H9 (cell line): ENCODE measurements at regions not wholly inside any gene's neighbourhood (a gene's known extent, or its start where the extent isn't known, plus 50 kb on each side); places are given as distances from the start of the nearest gene placed in this dataset.

ENCODE experiments used
- DNase-seq: peaks from one replicate; pipeline ENCODE4 v3.0.0-alpha.2; 2017
- H2AFZ ChIP-seq: one replicate; pipeline ENCODE4 v1.6.1; 2013; ENCODE audit warnings: mild to moderate bottlenecking, low read length, control low read depth, moderate library complexity
- H2AK5ac ChIP-seq: 2 replicates; pipeline ENCODE4 v1.6.1; 2013; ENCODE audit warnings: low read length, control low read depth, mixed read lengths; ENCODE audit not compliant: insufficient read length
- H2BK120ac ChIP-seq: one replicate; pipeline ENCODE4 v1.6.1; 2013; ENCODE audit warnings: low read depth, mild to moderate bottlenecking, low read length, control low read depth, inconsistent platforms; ENCODE audit not compliant: poor library complexity, severe bottlenecking
- H2BK12ac ChIP-seq: 2 replicates; pipeline ENCODE4 v1.6.1; 2013; ENCODE audit warnings: low read length, control low read depth, mixed read lengths, low read depth; ENCODE audit not compliant: insufficient read length
- H2BK15ac ChIP-seq: 2 replicates; pipeline ENCODE4 v1.6.1; 2013; ENCODE audit warnings: low read depth, low read length, control low read depth
- H2BK20ac ChIP-seq: one replicate; pipeline ENCODE4 v1.6.1; 2013; ENCODE audit warnings: low read depth, mild to moderate bottlenecking, low read length, control low read depth, inconsistent platforms; ENCODE audit not compliant: poor library complexity, severe bottlenecking
- H2BK5ac ChIP-seq: 2 replicates; pipeline ENCODE4 v1.6.1; 2013; ENCODE audit warnings: low read length, control low read depth, mixed read lengths; ENCODE audit not compliant: insufficient read length
- H3K14ac ChIP-seq: 2 replicates; pipeline ENCODE4 v1.6.1; 2013; ENCODE audit warnings: low read length, control low read depth; ENCODE audit not compliant: insufficient read depth
- H3K18ac ChIP-seq: 2 replicates; pipeline ENCODE4 v1.6.1; 2013; ENCODE audit warnings: low read depth, mild to moderate bottlenecking, mixed read lengths, low read length, control low read depth; ENCODE audit not compliant: insufficient read length
- H3K23ac ChIP-seq: 2 replicates; pipeline ENCODE4 v1.6.1; 2013; ENCODE audit warnings: low read length, control low read depth, mixed read lengths, low read depth; ENCODE audit not compliant: insufficient read length
- H3K23me2 ChIP-seq: 2 replicates; pipeline ENCODE4 v1.6.1; 2013; ENCODE audit warnings: low read depth, mild to moderate bottlenecking, mixed read lengths, low read length, control low read depth; ENCODE audit not compliant: insufficient read length, poor library complexity, severe bottlenecking
- H3K27ac ChIP-seq: 2 replicates; pipeline ENCODE4 v1.5.1; 2013; ENCODE audit warnings: low read length, control low read depth, mixed read lengths, low read depth; ENCODE audit not compliant: insufficient read length
- H3K27me3 ChIP-seq: 2 replicates; pipeline ENCODE4 v1.6.1; 2013; ENCODE audit warnings: low read length, control low read depth, inconsistent platforms; ENCODE audit not compliant: insufficient read depth
- H3K4ac ChIP-seq: 2 replicates; pipeline ENCODE4 v1.6.1; 2013; ENCODE audit warnings: low read depth, mild to moderate bottlenecking, control low read depth, inconsistent platforms, low read length, moderate library complexity
- H3K4me1 ChIP-seq: 2 replicates; pipeline ENCODE4 v1.6.1; 2013; ENCODE audit warnings: low read length, control low read depth, inconsistent platforms; ENCODE audit not compliant: insufficient read depth
- H3K4me2 ChIP-seq: 2 replicates; pipeline ENCODE4 v1.6.1; 2013; ENCODE audit warnings: low read length, control low read depth, mixed read lengths; ENCODE audit not compliant: insufficient read length, insufficient read depth
- H3K56ac ChIP-seq: 2 replicates; pipeline ENCODE4 v1.6.1; 2013; ENCODE audit warnings: low read depth, mild to moderate bottlenecking, mixed read lengths, low read length, control low read depth; ENCODE audit not compliant: insufficient read length
- H3K79me1 ChIP-seq: 2 replicates; pipeline ENCODE4 v1.6.1; 2013; ENCODE audit warnings: low read depth, mild to moderate bottlenecking, moderate library complexity, low read length, control low read depth, inconsistent platforms; ENCODE audit not compliant: insufficient read depth, poor library complexity, severe bottlenecking
- H3K79me2 ChIP-seq: 2 replicates; pipeline ENCODE4 v1.6.1; 2013; ENCODE audit warnings: low read length, control low read depth, inconsistent platforms; ENCODE audit not compliant: insufficient read depth
- H3K9ac ChIP-seq: 2 replicates; pipeline ENCODE4 v1.6.1; 2013; ENCODE audit warnings: low read length, control low read depth, mixed read lengths; ENCODE audit not compliant: insufficient read length; ENCODE audit errors: extremely low read depth
- H3K9me3 ChIP-seq: one replicate; pipeline ENCODE4 v1.6.1; 2013; ENCODE audit warnings: low read depth, low read length, inconsistent platforms; ENCODE audit not compliant: control insufficient read depth
- H3T11ph ChIP-seq: one replicate; pipeline ENCODE4 v1.6.1; 2013; ENCODE audit warnings: mild to moderate bottlenecking, low read length, control low read depth, inconsistent platforms
- H4K20me1 ChIP-seq: one replicate; pipeline ENCODE4 v1.6.1; 2013; ENCODE audit not compliant: control insufficient read depth, insufficient read length, insufficient read depth
- H4K5ac ChIP-seq: 2 replicates; pipeline ENCODE4 v1.6.1; 2013; ENCODE audit warnings: low read depth, mild to moderate bottlenecking, mixed read lengths, low read length, control low read depth; ENCODE audit not compliant: insufficient read length
- H4K8ac ChIP-seq: replicated peaks from 2 replicates; pipeline ENCODE4 v1.6.1; 2013; ENCODE audit warnings: low read length, control low read depth, mixed read lengths, low read depth; ENCODE audit not compliant: insufficient read length
- H4K91ac ChIP-seq: 2 replicates; pipeline ENCODE4 v1.6.1; 2013; ENCODE audit warnings: low read depth, mild to moderate bottlenecking, moderate library complexity, mixed read lengths, low read length, control low read depth; ENCODE audit not compliant: insufficient read length
- H3K27ac Mint-ChIP-seq, 3 experiments: 2 replicates in 2 of 3; 3 replicates in 1 of 3; pipeline ENCODE4 v1.8.0; 2020 to 2021; ENCODE audit warnings: mixed read lengths in 3 of 3, mild to moderate bottlenecking in 1 of 3, moderate library complexity in 1 of 3
- H3K27me3 Mint-ChIP-seq: 2 replicates; pipeline ENCODE4 v1.8.0; 2021; ENCODE audit warnings: low read depth, mild to moderate bottlenecking, moderate library complexity, mixed read lengths
- H3K36me3 Mint-ChIP-seq, 3 experiments: 2 replicates in 2 of 3; 3 replicates in 1 of 3; pipeline ENCODE4 v1.8.0; 2020 to 2021; ENCODE audit warnings: low read depth in 3 of 3, mixed read lengths in 3 of 3; ENCODE audit not compliant: insufficient read depth in 1 of 3
- H3K4me1 Mint-ChIP-seq, 2 experiments: 2 replicates each; pipeline ENCODE4 v1.8.0; 2020; ENCODE audit warnings: mixed read lengths in 2 of 2
- H3K4me3 Mint-ChIP-seq, 2 experiments: 2 replicates in 1 of 2; 3 replicates in 1 of 2; pipeline ENCODE4 v1.8.0; 2020 to 2021; ENCODE audit warnings: mild to moderate bottlenecking in 2 of 2, mixed read lengths in 2 of 2, moderate library complexity in 1 of 2
- H3K9me3 Mint-ChIP-seq, 2 experiments: 2 replicates in 1 of 2; 3 replicates in 1 of 2; pipeline ENCODE4 v1.8.0; 2020; ENCODE audit warnings: mild to moderate bottlenecking in 2 of 2, mixed read lengths in 2 of 2, moderate library complexity in 1 of 2
- CTCF ChIP-seq: fragments of 200-600 bp; sonication (generic); conservative IDR thresholded peaks from 3 replicates; pipeline ENCODE4 v1.8.0; 2021; ENCODE audit warnings: antibody characterized with exemption, mild to moderate bottlenecking

GRCh38 chr4:159778298-159778697, 675.4 kb downstream of the RAPGEF2 start:
- H3K79me2 ChIP-seq: no peaks in the 10 kb centered on the region
- H3K27ac Mint-ChIP-seq: no peak overlapping the region
- H3K9me3 ChIP-seq: no peaks in the 10 kb centered on the region
- no peak overlapping the region for H4K8ac ChIP-seq
- no peak overlapping the region for H3K4me3 Mint-ChIP-seq
- no peak overlapping the region for H3K18ac ChIP-seq
- H3K36me3 Mint-ChIP-seq: no peaks in the 10 kb centered on the region
- H2AFZ ChIP-seq: no peak overlapping the region
- H2BK15ac ChIP-seq: no peak overlapping the region
- no peaks in the 10 kb centered on the region for H3K4me1 ChIP-seq
- H3K27me3 ChIP-seq: no peaks in the 10 kb centered on the region
- no peak overlapping the region for H3K23ac ChIP-seq
- DNase-seq: no peak
- no peak overlapping the region for H2BK20ac ChIP-seq
- H4K91ac ChIP-seq: no peak overlapping the region
- no peak overlapping the region for H2BK120ac ChIP-seq
- no peak overlapping the region for H4K5ac ChIP-seq
- no peak overlapping the region for H2AK5ac ChIP-seq
- H3K23me2 ChIP-seq: no peaks in the 10 kb centered on the region
- no peak overlapping the region for H2BK12ac ChIP-seq
- H3K79me1 ChIP-seq: no peaks in the 10 kb centered on the region
- H3T11ph ChIP-seq: no peak overlapping the region
- TF ChIP-seq CTCF: no peak
- H2BK5ac ChIP-seq: no peak overlapping the region
- no peak overlapping the region for H3K4me2 ChIP-seq
- H3K27ac ChIP-seq: no peak overlapping the region
- no peaks in the 10 kb centered on the region for H3K27me3 Mint-ChIP-seq
- no peak overlapping the region for H3K14ac ChIP-seq
- H3K9ac ChIP-seq: no peak overlapping the region
- H3K9me3 Mint-ChIP-seq: no peaks in the 10 kb centered on the region
- H3K4ac ChIP-seq: no peak overlapping the region
- H3K56ac ChIP-seq: no peak overlapping the region
- no peaks in the 10 kb centered on the region for H3K4me1 Mint-ChIP-seq
- no peaks in the 10 kb centered on the region for H4K20me1 ChIP-seq
